Skin epidermis (tissue), 12 donors: ENCODE measurements at regions not wholly inside any gene's neighbourhood (a gene's known extent, or its start where the extent isn't known, plus 50 kb on each side); places are given as distances from the start of the nearest gene placed in this dataset.

Source experiments
- H3K27ac ChIP-seq, 21 experiments: fragments of 200-600 bp; sonication (generic) in 11 of 21; one replicate each; pipeline ENCODE4 v1.5.0; 2020; ENCODE audit warnings: mild to moderate bottlenecking in 3 of 21, inconsistent platforms in 2 of 21, moderate library complexity in 2 of 21
- H3K4me3 ChIP-seq, 7 experiments: fragments of 200-600 bp; sonication (generic) in 2 of 7; one replicate each; pipeline ENCODE4 v1.5.0; 2020; ENCODE audit warnings: inconsistent platforms in 2 of 7, mild to moderate bottlenecking in 2 of 7, moderate library complexity in 1 of 7

DNA sequence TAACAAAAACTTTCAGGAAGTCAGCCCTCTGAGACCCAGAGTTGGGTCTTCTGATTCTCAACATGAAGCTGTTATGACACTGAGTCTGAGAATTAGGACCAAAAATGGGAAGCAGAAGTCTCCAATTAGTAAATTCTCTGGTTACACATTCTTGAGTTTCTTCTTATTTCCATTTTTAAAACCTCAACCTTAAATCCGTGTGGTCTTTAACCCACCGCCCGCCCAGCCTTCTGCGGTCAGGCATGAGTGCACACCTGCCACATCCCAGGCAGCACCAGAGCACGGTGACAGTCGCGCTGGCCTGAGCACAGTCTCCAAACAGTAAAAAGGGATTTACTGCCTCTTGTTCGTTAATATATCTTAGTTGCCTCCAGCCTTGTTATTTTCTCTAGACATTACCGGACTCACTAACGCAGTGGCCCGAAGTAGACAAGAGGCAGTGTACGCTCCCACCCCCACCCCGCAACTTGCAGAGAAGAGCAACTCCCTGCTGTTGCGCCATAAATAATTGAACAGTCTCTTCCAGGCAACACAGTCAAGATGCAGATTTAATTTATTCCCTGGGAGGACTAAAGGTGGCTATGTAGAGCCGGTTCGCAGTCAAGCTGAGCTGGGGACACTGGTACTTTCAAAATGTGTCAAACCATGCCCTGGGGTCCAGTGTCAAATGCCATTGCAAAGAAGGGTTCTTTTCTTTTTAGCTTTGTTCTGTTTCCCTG lies 147.0 kb upstream of the CELF2 start:
- Histone ChIP-seq H3K27ac (peak overlapping the region in 10 of 21 experiments; percentile 1 to 82 (median 66)), H3K4me3 (no peak overlapping the region)

DNA sequence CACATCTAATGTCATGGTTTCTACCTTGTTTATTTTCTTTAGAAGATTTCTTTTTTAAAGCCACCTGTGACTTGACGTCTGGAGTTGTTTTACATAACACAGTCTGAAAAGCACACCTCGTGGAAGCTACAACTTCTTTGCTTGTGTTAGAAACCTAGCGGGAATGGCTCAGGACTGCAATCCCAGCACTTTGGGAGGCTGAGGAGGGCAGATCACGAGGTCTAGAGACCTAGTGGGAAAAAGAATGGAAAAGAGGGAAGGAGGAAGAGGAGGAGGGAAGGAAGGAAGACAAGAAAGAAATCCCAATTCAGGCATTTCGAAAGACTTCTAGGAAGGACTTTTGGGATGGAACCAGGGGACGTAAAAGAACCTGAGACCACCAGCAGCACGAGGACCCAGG lies 146.3 kb upstream of the CELF2 start:
- Histone ChIP-seq H3K27ac (peak overlapping the region in 14 of 21 experiments; percentile 1 to 82 (median 60)), H3K4me3 (no peak overlapping the region)

GRCh38 chr10:10872035-10872673 lies 145.5 kb upstream of the CELF2 start:
- Histone ChIP-seq H3K4me3 (no peak overlapping the region), H3K27ac (peak overlapping the region in 10 of 21 experiments; percentile 41 to 82 (median 62))

DNA sequence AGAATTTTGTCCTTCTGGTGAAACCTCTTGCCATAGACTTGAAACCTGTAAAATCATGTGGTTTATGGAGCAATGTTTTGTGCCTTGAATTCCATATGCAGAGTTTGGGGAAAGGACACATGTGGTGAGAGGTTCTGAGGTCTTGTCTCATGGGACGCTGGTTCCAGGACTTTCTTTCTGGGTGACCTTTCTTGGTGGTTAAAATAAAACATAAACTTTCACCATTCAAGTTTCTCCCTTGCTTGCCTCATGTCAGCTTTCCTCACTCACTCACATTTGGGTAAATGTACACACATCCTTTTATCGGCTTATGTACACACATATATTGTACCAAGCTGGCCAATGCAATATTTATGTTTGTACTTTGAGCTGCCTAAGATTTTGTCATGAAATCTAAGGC lies 144.9 kb upstream of the CELF2 start:
- Histone ChIP-seq H3K4me3 (no peak overlapping the region), H3K27ac (peak overlapping the region in 7 of 21 experiments; percentile 39 to 82 (median 62))

DNA sequence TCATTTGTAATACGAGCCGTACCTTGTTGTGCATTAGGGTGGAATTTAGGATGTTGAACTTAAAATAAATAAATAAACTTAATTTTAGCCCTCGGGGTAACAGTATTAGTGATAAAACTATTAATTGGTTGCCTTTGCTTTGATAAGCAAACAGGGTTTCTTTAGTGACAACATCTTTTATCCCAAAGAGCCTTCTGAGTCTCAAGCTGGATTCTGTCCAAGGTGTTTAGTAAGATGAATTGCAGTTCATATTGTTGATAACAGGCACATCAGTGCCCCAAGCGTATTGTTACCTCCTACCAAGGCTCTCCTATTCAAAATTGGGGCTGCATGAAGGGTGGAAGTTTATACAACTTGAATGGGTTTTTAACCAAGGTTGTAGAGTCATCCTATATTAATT lies 144.4 kb upstream of the CELF2 start:
- peak overlapping the region in 1 of 21 experiments; percentile 67 for H3K27ac ChIP-seq
- no peak overlapping the region for H3K4me3 ChIP-seq

DNA sequence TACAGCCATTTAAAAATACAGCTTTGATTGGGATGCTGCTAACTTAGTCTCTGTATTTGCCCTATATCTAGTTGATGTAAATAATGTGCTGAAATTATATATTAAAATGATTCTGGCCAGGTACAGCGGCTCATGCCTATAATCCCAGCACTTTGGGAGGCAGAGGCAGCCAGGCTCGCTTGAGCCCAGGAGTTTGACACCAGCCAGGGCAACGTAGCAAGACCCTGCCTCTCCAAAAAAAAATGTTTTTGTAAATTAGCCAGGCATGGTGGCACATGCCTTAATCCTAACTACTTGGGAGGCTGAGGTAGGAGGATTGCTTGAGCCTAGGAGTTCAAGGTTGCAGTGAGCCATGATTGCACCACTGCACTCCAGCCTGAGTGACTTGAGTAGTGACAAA lies 143.8 kb upstream of the CELF2 start:
- H3K4me3 ChIP-seq: no peak overlapping the region
- no peak overlapping the region for H3K27ac ChIP-seq

GRCh38 chr10:10878963-10879362 lies 138.7 kb upstream of the CELF2 start:
- Histone ChIP-seq H3K4me3 (no peak overlapping the region), H3K27ac (no peak overlapping the region)

DNA sequence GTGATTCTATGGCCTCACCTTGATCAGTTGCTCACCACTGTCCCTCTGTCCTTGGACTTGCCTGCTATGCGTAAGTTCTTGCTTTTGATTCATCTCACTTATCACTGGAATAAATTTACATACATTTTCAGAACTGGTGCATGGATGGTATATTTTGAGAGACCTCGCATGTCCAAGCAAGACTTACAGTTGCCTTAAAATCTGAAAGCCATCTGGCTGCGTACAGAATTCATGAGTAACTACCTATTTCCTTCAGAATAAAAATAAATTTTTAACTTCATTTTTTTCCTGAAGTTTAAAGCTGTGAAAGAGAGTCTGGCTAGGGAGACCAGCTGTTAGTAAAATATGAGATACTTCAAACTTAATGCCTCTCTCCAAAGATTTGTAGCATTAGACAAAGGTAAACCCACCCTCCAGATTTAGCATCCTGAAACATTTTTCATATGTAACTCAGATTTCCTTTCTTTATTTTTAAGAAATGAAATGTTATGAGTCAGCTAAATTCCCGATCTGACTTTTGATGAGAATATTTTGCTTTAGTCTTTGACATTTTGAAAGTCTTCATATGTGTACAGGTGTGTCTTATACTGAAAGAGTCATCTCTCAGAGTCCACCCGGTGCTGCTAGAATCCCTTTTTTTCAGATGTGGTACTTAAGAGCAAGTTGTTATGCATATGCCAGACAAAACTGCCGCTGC lies 136.4 kb upstream of the CELF2 start:
- Histone ChIP-seq H3K4me3 (no peak overlapping the region), H3K27ac (no peak overlapping the region)

DNA sequence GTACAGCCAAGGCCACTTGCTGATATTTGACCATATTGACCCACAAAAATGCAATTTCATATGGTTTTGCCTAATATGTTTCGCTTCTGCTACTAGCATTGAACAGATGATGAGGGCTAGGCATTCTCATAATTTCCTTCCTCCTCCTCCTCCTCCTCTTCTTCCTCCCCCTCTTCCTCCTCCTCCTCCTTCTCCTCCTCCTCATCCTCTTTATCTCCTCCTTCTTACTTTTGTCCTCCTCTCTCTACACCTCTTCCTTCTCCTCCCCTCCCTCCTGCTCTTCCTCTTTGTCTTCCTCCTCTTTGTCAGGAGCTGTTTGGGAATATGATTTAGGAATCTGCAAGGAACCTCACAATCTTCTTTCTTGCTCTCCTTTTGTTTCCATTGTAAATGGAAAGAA lies 133.9 kb upstream of the CELF2 start:
- H3K4me3 ChIP-seq: no peak overlapping the region
- no peak overlapping the region for H3K27ac ChIP-seq

GRCh38 chr10:10886861-10887531 lies 130.7 kb upstream of the CELF2 start:
- Histone ChIP-seq H3K4me3 (no peak overlapping the region), H3K27ac (no peak overlapping the region)

GRCh38 chr10:10891124-10892082 lies 126.3 kb upstream of the CELF2 start:
- no peak overlapping the region for H3K4me3 ChIP-seq
- H3K27ac ChIP-seq: peak overlapping the region in 1 of 21 experiments; percentile 40

GRCh38 chr10:10892290-10892875 lies 125.3 kb upstream of the CELF2 start:
- Histone ChIP-seq H3K4me3 (no peak overlapping the region), H3K27ac (peak overlapping the region in 2 of 21 experiments; percentile 31 to 40)

DNA sequence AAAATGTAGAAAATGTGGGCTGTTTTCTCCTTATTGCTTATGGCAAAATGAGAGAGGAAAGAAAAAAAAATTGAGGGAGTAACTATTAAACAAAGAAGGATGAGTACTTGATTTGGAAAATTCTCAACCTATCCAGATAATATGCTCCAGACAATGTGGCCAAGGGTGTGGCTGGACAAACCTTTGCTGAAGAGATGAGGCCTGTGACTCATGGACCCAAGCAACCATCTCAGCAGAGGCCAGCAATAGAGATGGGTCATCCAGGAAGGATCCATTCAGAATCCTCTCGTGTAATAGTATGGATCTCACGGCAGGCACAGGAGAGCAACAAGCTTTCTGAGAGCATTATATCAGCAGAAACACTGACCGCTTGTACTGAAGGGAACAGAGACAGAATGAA lies 120.3 kb upstream of the CELF2 start:
- no peak overlapping the region for H3K4me3 ChIP-seq
- no peak overlapping the region for H3K27ac ChIP-seq

GRCh38 chr10:10901906-10902305 lies 115.8 kb upstream of the CELF2 start:
- H3K27ac ChIP-seq: no peak overlapping the region

GRCh38 chr10:10902951-10903350 lies 114.7 kb upstream of the CELF2 start:
- H3K4me3 ChIP-seq: no peak overlapping the region

More at GRCh38 chr10:10901906-10902305, 115.8 kb upstream of the CELF2 start:
- H3K4me3 ChIP-seq: no peak overlapping the region

DNA sequence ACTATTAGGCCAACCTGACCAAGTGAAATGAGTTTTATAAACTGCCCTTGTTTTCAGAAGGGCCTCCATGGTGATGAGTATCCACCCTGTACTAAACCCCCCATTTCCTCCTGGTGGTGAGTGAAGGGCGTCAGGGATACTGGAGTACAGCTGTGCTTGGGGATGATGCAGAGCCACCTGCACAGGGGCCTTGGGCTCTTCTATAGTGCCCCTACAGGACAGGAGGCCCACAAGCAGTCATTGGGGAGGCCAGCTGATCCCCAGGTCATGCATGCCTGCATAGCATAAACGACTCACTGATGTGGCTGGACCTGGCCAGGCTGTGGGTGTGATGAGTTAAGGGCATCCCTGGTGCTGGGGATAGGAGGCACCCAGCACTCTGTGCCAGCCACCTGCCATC lies 114.1 kb upstream of the CELF2 start:
- Histone ChIP-seq H3K27ac (no peak overlapping the region), H3K4me3 (no peak overlapping the region)

More at GRCh38 chr10:10902951-10903350, 114.7 kb upstream of the CELF2 start:
- H3K27ac ChIP-seq: no peak overlapping the region

DNA sequence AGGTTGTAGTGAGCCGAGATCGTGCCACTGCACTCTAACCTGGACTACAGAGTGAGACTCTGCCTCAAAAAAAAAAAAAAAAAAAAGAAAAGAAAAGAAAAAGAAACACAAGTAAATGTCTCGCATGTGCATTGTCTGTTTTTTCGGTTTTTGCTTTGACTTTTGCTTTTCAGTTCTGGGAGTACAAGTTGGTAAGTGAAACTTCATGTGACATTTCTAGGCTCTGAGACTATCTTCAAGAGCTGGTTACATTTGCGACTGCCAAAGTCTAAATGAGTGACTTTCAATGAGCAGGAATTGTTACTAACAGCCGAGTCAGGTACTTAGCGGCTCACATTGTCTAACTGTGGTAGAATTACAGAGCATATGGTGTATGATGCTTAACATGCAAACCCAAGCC lies 107.0 kb upstream of the CELF2 start:
- no peak overlapping the region for H3K4me3 ChIP-seq
- H3K27ac ChIP-seq: peak overlapping the region in 4 of 21 experiments; percentile 33 to 64 (median 44)

DNA sequence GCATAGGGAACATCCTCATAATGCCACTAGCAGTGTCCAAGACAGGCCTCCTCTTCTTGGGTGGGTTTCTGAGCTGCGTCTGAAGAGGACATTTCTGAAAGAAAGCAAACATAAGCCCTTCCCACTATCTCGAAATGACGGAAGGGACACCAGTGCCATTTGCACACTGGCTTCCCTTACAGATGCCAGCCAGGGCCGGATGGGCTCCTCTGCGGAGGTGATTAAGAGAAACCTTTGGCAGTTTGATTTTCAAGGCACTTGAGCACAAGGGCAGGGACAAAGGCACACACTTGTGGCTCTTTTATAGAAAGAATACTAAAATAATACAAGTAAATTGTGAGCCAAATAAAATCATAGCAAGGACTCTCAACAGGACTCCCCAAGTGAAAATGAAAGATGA lies 106.6 kb upstream of the CELF2 start:
- peak overlapping the region in 10 of 21 experiments; percentile 1 to 70 (median 30) for H3K27ac ChIP-seq
- peak overlapping the region in 1 of 7 experiments; percentile 13 for H3K4me3 ChIP-seq
